ENCODE measurements at regions not wholly inside any gene's neighbourhood (a gene's known extent, or its start where the extent isn't known, plus 50 kb on each side); places are given as distances from the start of the nearest gene placed in this dataset.
"Not testable (repeated sequence)": the region's sequence is repeated elsewhere in the genome, so short reads cannot be mapped to it uniquely, and the experiment has no call there.

DNA sequence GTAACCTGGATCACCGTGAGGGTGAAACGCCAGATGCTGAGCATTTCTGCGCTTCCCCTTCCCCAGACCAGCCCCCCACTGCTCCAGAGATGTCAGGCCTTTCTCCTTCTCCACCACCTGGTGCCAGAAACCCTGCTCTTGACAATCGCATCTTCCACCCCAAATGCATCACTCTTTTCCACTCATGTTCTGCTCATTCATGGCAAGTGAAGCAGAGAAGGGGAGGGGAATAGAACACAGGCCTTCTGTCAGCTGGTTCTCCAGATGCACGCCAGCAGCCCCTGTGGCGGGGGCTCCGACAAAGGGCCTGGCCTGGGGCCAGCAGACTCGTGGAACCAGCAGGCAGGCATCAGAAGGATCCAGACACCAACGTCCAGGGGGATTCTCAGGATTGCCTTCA, 68.5 kb upstream of the SVIL start:
- Mint-ChIP-seq H3K27me3 (no peaks in the 10 kb centered on the region), H3K4me1 (peaks cover 30% of the 10 kb centered on the region), H3K9me3 (no peaks in the 10 kb centered on the region), H3K4me3 (peak overlapping the region; percentile 35), H3K27ac (peak overlapping the region; percentile 26), H3K36me3 (ENCODE audit: low read depth) (peaks cover 11% of the 10 kb centered on the region)
- DNase-seq (no peak), ATAC-seq (no peak)

DNA sequence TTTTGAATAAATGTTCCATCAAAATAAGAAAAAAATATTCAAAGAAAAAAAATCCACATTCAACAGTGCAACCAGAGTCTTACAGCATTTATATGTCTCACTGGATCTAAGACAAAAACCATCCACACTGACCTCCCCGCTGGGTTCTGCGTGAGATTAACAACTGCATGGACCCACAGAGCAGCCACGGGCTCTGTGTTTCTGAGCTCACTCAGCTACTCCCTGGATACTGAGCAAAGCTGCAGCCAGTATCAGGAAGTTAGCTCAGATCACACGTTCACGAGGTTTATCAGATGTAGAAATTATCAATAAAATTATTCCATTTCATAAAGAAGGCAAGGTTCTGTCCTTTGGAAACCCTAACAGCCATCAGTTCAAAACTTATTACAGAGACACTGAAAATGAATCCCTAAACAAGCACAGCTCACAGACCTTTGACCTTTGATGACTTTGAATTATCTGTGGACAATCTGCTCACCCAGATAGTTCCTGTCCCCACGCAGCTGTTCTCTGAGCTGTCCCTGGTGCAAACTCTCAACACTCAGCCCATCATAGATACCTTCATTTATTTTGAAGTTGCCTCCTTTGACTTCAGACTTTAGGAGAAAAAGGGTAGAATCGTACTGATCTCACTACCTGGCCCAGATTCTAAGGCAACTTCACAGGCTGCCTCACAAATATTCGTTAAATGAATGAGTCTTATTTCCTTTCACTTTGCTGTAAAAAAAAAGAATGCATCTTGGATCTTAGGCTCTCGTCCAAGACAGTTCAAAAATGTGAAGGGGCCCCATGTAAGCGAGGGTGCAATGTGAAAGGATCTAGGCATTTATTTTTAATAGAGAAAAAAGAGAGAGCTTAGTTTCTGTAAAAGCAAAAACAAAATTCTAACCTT, 67.7 kb upstream of the SVIL start:
- H3K27ac Mint-ChIP-seq: peak overlapping the region; percentile 29
- H3K4me3 Mint-ChIP-seq: peak overlapping the region; percentile 50
- no peaks in the 10 kb centered on the region for H3K9me3 Mint-ChIP-seq
- no peaks in the 10 kb centered on the region for H3K27me3 Mint-ChIP-seq
- H3K36me3 Mint-ChIP-seq (ENCODE audit: low read depth): peaks cover 11% of the 10 kb centered on the region
- ATAC-seq (peak; percentile 49), DNase-seq (no peak)
- H3K4me1 Mint-ChIP-seq: peaks cover 30% of the 10 kb centered on the region

DNA sequence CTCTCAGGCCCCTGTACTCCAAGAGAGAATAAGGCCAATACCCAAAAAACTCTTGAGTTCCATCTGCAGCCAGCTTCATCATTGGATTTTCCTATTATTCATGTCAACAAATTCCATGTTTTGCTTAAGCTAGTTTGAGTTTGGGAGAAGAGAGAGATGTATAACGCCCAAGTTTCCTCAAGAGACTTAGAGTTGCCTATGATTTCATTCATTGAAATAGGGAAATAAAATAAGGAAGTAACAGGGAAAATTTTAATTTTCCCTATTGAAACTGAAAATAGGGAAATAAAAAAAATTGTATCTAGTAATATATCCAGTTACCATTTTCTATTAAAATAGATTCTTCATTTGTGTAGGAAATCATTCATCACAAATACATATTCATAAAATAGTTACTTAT, 66.5 kb upstream of the SVIL start:
- ATAC-seq (no peak), DNase-seq (no peak)
- no peaks in the 10 kb centered on the region for H3K9me3 Mint-ChIP-seq
- no peak overlapping the region for H3K4me3 Mint-ChIP-seq
- no peaks in the 10 kb centered on the region for H3K27me3 Mint-ChIP-seq
- peaks cover 27% of the 10 kb centered on the region for H3K4me1 Mint-ChIP-seq
- H3K36me3 Mint-ChIP-seq (ENCODE audit: low read depth): peaks cover 5% of the 10 kb centered on the region
- H3K27ac Mint-ChIP-seq: no peak overlapping the region

DNA sequence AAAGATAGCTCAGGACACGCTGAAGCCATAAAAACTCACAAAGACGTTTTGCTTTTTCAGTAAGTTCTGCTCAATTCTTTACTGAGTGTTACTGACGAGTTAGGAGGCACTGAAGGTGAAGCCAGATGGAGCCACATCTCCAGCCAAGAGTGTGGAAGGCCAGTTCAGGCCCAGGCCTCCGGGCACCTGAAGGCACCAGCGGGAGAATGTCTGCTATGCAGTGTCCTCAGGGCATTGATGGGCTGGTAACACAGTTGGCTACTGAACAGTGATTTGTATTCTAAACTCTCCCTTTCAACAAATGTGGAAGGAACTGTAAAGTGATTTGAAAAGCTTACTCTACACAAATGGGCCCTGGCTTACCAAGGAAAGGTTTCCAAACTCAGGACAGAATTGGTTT, 64.8 kb upstream of the SVIL start:
- Mint-ChIP-seq H3K36me3 (ENCODE audit: low read depth) (peaks cover 3% of the 10 kb centered on the region), H3K4me3 (no peak overlapping the region), H3K27me3 (no peaks in the 10 kb centered on the region), H3K9me3 (no peaks in the 10 kb centered on the region), H3K27ac (no peak overlapping the region), H3K4me1 (peaks cover 26% of the 10 kb centered on the region)
- DNase-seq: no peak
- ATAC-seq: no peak

DNA sequence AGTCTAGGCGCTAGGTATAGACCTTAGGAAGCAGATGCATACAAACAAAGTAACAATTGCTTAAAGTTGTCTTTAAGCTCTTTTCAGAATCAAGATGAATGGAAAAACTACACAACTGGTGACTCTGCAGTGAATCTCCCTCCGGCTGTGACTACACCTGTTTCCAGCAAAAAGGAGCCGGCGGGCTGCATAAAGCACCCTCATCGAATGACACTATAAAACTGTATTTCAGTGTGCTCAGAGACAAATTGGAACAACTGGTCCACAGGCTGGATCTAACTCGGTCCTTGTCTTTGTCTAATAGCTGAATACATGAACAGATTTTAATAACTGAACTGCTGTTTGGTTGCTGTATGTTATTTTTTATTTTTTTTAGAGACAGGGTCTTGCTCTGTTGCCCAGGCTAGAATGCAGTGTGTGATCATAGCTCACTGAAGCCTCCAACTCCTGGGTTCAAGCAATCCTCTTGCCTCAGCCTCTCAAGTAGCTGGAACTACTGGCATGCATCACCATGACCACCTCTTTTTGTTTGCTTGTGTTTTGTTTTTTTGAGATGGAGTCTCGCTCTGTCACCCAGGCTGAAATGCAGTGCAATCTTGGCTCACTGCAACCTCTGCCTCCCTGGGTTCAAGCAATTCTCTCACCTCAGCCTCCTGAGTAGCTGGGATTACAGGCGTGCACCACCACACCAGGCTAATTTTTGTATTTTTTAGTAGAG, 64.2 kb upstream of the SVIL start:
- no peaks in the 10 kb centered on the region for H3K9me3 Mint-ChIP-seq
- ATAC-seq (no peak), DNase-seq (no peak)
- H3K4me1 Mint-ChIP-seq: peaks cover 20% of the 10 kb centered on the region
- H3K27ac Mint-ChIP-seq: no peak overlapping the region
- peaks cover 3% of the 10 kb centered on the region for H3K36me3 Mint-ChIP-seq (ENCODE audit: low read depth)
- H3K4me3 Mint-ChIP-seq: no peak overlapping the region
- H3K27me3 Mint-ChIP-seq: no peaks in the 10 kb centered on the region

DNA sequence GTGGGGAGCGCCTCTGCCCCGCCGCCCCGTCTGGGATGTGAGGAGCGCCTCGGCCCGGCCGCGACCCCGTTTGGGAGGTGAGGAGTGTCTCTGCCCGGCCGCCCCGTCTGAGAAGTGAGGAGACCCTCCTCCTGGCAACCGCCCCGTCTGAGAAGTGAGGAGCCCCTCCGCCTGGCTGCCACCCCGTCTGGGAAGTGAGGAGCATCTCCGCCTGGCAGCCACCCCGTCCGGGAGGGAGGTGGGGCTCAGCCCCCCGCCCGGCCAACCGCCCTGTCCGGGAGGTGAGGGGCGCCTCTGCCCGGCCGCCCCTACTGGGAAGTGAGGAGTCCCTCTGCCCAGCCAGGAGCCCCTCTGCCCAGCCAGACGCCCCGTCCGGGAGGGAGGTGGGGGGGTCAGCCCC, 61.8 kb upstream of the SVIL start:
- not testable (repeated sequence) for H3K36me3 Mint-ChIP-seq (ENCODE audit: low read depth); DNase-seq; H3K9me3 Mint-ChIP-seq; H3K27ac Mint-ChIP-seq; ATAC-seq; H3K4me1 Mint-ChIP-seq; H3K27me3 Mint-ChIP-seq; H3K4me3 Mint-ChIP-seq

DNA sequence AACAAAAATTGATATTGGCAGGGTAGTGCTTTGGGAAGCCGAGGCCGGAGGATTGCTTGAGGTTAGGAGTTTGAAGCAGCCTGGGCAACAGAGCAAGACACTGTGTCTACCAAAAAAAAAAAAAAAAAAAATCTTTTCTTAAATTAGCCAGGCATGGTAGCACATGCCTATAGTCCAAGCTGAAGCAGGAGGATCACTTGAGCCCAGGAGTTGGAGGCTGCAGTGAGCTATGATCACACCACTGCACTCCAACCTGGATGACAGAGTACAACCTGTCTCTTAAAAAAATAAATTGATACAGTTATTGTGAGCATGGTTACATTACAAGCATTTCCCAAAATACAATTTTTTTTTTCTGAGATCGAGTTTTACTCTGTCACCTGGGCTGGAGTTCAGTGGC, 59.4 kb upstream of the SVIL start:
- Mint-ChIP-seq H3K9me3 (no peaks in the 10 kb centered on the region), H3K36me3 (ENCODE audit: low read depth) (no peaks in the 10 kb centered on the region), H3K27me3 (no peaks in the 10 kb centered on the region), H3K4me1 (peaks cover 7% of the 10 kb centered on the region), H3K27ac (no peak overlapping the region), H3K4me3 (no peak overlapping the region)
- DNase-seq (no peak), ATAC-seq (no peak)

DNA sequence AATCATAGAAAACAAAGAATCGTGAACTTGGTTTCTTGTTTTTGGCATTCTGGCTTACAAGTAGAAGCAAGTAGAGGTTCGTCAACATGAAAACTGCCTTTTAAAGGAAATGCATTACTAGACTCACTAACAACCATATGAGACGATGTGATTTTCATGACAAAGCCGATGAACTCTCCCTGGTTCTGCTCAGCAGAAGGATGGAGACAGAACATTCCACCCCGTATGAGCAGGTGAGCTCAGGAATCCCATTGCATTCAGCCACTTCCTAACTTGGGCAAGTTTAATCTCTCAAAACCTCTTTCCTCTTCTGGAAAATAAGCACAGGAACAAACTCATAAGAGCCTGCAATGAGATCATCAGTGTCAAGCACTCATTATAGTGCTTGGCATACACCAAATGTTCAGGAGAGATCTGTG, 57.4 kb upstream of the SVIL start:
- no peaks in the 10 kb centered on the region for H3K27me3 Mint-ChIP-seq
- ATAC-seq: no peak

DNA sequence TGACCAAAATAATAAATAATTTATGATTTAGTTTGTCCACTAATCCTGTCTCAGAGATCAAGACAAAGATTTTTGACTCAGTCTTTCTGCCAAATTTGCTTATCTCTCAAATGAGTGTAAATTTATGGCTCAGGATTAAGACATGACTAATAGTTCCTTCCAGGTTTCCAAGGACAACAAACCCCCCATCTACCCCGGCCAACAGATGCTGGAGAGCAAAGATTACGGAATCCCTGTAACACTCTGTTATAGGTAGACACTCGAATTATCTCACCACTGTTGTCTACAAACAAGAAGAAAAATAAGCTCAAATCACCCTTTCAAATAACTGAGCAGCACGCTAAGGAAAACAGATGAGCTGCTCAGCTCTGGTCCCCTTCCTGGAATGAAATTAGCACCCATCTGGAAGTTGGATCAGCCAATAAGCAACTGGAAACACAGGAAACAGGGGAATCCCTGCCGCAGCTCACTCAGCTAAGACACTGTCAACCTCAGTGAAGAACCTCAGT, 56.8 kb upstream of the SVIL start:
- Mint-ChIP-seq H3K27me3 (no peaks in the 10 kb centered on the region), H3K4me3 (no peak overlapping the region), H3K27ac (no peak overlapping the region), H3K4me1 (peaks cover 26% of the 10 kb centered on the region), H3K36me3 (ENCODE audit: low read depth) (peaks cover 2% of the 10 kb centered on the region), H3K9me3 (no peaks in the 10 kb centered on the region)
- DNase-seq: no peak
- ATAC-seq: no peak

More for the DNA sequence above, 57.4 kb upstream of the SVIL start:
- Mint-ChIP-seq H3K4me1 (peaks cover 23% of the 10 kb centered on the region), H3K27ac (no peak overlapping the region), H3K9me3 (no peaks in the 10 kb centered on the region), H3K4me3 (no peak overlapping the region), H3K36me3 (ENCODE audit: low read depth) (peaks cover 2% of the 10 kb centered on the region)
- DNase-seq: no peak

DNA sequence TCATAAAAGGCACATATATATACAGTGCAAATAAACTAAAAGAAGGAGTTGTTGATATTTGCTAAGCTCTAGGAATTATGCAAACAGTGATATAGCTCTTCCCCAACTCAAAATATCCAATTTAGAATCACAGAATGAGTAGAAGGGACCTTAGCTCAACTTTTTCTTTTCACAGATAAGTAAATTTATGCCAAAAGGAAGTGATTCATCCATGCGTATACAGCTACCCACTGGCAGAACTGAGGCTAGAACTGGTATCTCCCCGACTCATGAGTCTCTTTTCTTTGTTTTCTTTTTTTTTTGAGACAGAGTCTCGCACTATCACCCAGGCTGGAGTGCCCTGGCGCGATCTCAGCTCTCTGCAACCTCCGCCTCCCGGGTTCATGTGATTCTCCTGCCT, 54.2 kb upstream of the SVIL start:
- H3K9me3 Mint-ChIP-seq: peaks cover 3% of the 10 kb centered on the region
- H3K27ac Mint-ChIP-seq: no peak overlapping the region
- ATAC-seq (peak; percentile 96), DNase-seq (no peak)
- H3K4me1 Mint-ChIP-seq: peaks cover 28% of the 10 kb centered on the region
- H3K27me3 Mint-ChIP-seq: no peaks in the 10 kb centered on the region
- H3K36me3 Mint-ChIP-seq (ENCODE audit: low read depth): peaks cover 21% of the 10 kb centered on the region
- peak overlapping the region; percentile 14 for H3K4me3 Mint-ChIP-seq

DNA sequence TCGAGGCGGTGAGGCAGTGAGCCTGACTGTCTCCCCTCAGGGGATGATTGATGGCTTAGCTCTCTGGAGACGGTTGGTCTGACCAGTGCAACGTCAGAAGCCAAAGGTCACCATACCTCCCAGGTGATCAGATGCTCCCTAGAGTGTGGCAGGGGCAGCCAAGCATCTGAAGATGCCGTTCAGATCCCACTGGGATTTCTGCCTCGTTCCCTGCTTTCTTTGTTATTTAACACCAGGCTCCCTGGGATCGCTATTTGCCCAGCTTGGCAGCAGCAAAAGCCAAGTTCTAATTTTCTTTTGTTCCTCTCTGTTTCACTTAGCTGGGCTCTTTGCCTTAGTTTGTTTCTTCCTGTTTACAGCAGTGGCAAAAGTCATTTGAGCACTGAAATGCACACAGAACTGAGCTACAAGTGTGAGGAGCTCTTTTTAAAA, 53.5 kb upstream of the SVIL start:
- Mint-ChIP-seq H3K9me3 (peaks cover 5% of the 10 kb centered on the region), H3K27ac (no peak overlapping the region), H3K4me3 (no peak overlapping the region), H3K4me1 (peaks cover 31% of the 10 kb centered on the region), H3K27me3 (no peaks in the 10 kb centered on the region), H3K36me3 (ENCODE audit: low read depth) (peaks cover 27% of the 10 kb centered on the region)
- ATAC-seq (no peak), DNase-seq (no peak)

DNA sequence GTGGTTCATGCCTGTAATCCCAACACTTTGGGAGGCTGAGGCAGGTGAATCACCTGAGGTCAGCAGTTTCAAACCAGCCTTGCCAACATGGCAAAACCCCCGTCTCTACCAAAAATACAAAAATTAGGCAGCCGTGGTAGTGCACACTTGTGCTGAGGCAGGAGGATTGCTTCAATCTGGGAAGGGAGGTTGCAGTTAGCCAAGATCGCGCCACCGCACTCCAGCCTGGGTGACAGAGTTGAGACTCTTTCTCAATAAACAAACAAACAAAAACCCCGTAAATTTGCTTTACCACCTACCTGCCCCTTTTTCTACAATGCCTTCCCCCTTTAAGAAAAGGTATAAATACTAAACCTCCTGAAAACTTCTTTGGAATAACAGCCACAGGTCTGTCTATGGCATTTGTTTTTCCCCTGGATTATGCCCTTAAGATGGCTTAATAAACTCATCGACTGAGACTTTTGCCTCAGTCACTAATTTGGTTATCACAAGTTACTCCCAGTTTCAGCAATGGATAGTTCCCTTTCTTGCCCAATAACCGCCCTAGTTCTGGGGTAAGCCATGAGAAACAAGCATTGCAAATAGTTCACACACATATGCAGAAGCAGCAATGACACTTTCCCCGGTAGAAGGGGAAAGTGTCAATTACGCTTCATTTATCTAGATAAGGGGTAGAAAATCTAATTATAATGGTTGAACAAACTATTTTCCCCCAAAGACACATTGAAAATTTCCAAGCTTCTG, 52.8 kb upstream of the SVIL start:
- H3K4me1 Mint-ChIP-seq: peaks cover 36% of the 10 kb centered on the region
- H3K9me3 Mint-ChIP-seq: peaks cover 5% of the 10 kb centered on the region
- ATAC-seq (no peak), DNase-seq (no peak)
- H3K36me3 Mint-ChIP-seq (ENCODE audit: low read depth): peaks cover 28% of the 10 kb centered on the region
- no peaks in the 10 kb centered on the region for H3K27me3 Mint-ChIP-seq
- H3K27ac Mint-ChIP-seq: no peak overlapping the region
- H3K4me3 Mint-ChIP-seq: no peak overlapping the region

DNA sequence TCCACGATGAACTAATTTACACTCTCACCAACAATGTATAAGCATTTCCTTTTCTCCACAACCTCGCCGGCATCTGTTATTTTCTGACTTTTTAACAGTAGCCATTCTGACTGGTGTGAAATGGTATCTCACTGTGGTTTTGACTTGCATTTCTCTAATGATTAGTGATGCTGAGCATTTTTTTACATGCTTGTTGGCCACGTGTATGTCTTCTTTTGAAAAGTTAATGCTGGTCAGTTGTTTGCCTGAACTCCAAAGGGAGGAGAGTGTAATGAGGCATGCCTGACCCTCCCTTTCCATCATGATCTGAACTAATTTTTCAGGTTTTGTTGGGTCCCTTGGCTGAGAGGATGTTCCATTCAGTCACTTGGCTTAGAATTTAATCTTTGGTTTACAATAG, 50.7 kb upstream of the SVIL start:
- ATAC-seq (no peak), DNase-seq (no peak)
- Mint-ChIP-seq H3K9me3 (peaks cover 5% of the 10 kb centered on the region), H3K27ac (no peak overlapping the region), H3K4me3 (no peak overlapping the region), H3K36me3 (ENCODE audit: low read depth) (peaks cover 29% of the 10 kb centered on the region), H3K27me3 (no peaks in the 10 kb centered on the region), H3K4me1 (peaks cover 57% of the 10 kb centered on the region)
